Right lobe of liver (tissue), 4 donors: ENCODE measurements at regions not wholly inside any gene's neighbourhood (a gene's known extent, or its start where the extent isn't known, plus 50 kb on each side); places are given as distances from the start of the nearest gene placed in this dataset.

Source experiments
- CTCF ChIP-seq, 4 donors: fragments of 200-600 bp in 3 of 4; fragments of 450-650 bp in 1 of 4; IDR thresholded peaks; one replicate each; pipeline versions ENCODE4 v1.5.1 to v1.8.0; 2016 to 2022; ENCODE audit warnings: antibody characterized with exemption in 4 of 4, mild to moderate bottlenecking in 2 of 4
- POLR2A ChIP-seq: fragments of 450-650 bp; IDR thresholded peaks from one replicate; pipeline ENCODE4 v1.6.1; 2017; ENCODE audit warnings: antibody characterized with exemption, mild to moderate bottlenecking
- donor health status: DM: no; HTN: no; CAD: no.
- donor health status: DM: no; HTN: no; CAD: no.
- donor health status: DM: no; HTN: yes; CAD: no.

- TF ChIP-seq POLR2A (no peak), CTCF (IDR thresholded peaks at IDR 0.05) (no peak)
Measured at GRCh38 chr10:80870282-80870681, 332.6 kb downstream of the SH2D4B start.
